GM12801 (cell line): ENCODE measurements at regions not wholly inside any gene's neighbourhood (a gene's known extent, or its start where the extent isn't known, plus 50 kb on each side); places are given as distances from the start of the nearest gene placed in this dataset.

Source experiments
- TF ChIP-seq, protein P1 (sequence below): IDR thresholded peaks from one replicate; pipeline ENCODE4 v1.5.1; 2011; ENCODE audit warnings: control low read depth; ENCODE audit not compliant: insufficient read length; ENCODE audit errors: extremely low read depth

DNA sequence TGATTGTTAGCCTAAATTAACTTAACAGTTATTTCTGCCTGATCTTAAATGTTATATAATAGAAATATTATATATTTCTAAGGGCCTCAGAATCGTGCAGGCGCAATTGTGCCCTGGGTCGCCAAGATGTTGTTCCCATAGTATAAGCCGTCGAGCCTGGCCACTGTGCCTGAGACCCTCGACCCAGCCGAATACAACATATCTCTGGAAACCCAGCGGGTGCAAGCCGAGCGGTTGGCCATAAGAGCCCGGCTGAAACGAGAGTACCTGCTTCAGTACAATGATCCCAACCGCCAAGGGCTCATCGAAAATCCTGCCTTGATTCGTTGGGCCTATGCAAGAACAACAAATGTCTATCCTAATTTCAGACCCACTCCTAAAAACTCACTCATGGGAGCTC, 549.8 kb downstream of the KCTD8 start:
- TF ChIP-seq, protein P1, sequence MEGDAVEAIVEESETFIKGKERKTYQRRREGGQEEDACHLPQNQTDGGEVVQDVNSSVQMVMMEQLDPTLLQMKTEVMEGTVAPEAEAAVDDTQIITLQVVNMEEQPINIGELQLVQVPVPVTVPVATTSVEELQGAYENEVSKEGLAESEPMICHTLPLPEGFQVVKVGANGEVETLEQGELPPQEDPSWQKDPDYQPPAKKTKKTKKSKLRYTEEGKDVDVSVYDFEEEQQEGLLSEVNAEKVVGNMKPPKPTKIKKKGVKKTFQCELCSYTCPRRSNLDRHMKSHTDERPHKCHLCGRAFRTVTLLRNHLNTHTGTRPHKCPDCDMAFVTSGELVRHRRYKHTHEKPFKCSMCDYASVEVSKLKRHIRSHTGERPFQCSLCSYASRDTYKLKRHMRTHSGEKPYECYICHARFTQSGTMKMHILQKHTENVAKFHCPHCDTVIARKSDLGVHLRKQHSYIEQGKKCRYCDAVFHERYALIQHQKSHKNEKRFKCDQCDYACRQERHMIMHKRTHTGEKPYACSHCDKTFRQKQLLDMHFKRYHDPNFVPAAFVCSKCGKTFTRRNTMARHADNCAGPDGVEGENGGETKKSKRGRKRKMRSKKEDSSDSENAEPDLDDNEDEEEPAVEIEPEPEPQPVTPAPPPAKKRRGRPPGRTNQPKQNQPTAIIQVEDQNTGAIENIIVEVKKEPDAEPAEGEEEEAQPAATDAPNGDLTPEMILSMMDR = no peak

DNA sequence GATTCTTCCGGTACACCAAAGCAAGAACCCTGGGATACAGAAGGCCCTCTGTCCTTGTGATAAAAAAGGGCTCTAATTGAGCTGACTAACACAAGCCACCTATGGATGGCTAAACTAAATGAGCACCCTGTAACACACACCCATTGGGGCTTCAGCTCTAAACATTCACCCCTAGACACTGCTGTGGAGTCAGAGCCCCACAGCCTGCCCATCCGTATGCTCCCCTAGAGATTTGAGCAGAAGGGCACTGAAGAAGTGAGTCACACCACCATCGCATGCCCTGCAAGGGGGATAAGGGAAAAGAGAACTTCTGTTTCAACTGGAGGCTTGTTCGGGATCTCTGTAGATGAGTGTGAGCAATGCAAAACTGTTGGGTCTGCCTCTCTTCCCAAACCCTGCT, 545.2 kb downstream of the KCTD8 start:
- TF ChIP-seq, protein P1 = no peak

- TF ChIP-seq, protein P1 = no peak
These were observed 530.2 kb downstream of the KCTD8 start for GRCh38 chr4:43918377-43918776.

DNA sequence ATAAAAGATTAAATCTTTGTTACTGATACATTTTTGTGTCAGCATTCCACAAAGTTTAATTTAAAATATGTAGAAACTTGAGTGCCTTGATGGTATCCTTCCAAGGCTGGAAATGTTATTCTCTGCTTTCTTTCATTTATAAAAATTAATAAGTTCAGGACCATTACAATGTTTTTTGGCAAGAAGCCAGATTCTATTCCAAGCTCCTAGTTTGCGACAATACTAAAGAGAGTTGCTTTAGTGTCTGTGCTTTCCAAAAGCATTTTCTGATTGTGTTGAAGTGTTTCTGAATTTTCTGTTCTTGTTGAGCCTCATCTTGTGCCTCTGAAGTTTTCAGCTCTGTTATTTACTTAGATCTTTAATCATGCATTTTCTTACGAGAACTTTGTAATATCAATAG, 516.2 kb downstream of the KCTD8 start:
- TF ChIP-seq, protein P1 = no peak

GRCh38 chr4:43943998-43944397, 504.6 kb downstream of the KCTD8 start:
- TF ChIP-seq, protein P1 = no peak

DNA sequence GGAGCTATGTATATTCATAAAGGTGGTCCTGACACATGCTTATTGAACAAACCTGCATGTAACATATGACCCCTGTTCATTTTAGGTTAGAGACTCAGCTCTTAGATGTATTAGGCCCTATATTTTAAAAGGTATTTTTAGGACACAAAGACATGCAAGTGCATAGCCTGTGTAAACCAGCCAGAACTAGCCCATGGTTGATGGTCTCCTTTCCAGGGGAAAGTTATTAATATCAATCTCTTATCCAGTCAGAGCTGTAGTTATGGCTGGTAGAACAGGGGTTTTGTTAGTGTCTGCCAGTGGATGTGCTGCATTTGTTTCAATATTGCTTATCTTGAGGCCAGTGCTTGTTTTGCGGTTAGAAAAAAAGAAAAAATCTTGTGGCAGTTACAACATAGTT, 488.6 kb downstream of the KCTD8 start:
- TF ChIP-seq, protein P1 = no peak

GRCh38 chr4:43968011-43968410, 480.6 kb downstream of the KCTD8 start:
- TF ChIP-seq, protein P1 = no peak

DNA sequence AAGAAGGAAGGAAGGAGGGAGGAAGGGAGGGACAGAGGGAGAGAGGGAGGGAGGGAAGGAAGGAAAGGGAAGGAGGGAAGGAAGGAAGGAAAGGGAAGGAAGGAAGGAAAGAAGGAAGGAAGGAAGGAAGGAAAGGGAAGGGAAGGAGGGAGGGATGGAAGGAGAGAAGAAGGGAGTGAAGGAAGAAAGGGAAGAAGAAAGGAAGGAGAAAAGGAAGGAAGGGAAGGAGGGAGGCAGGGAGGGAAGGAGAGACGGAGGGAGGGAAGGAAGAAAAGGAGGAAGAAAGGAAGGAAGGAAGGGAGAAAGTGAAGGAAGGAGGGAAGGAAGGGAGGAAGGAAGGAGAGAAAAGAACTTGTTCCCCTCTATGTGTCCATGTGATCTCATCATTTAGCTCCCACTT, 465.0 kb downstream of the KCTD8 start:
- TF ChIP-seq, protein P1 = no peak
